ENCODE measurements at regions not wholly inside any gene's neighbourhood (a gene's known extent, or its start where the extent isn't known, plus 50 kb on each side); places are given as distances from the start of the nearest gene placed in this dataset.
"Not testable (repeated sequence)": the region's sequence is repeated elsewhere in the genome, so short reads cannot be mapped to it uniquely, and the experiment has no call there.

DNA sequence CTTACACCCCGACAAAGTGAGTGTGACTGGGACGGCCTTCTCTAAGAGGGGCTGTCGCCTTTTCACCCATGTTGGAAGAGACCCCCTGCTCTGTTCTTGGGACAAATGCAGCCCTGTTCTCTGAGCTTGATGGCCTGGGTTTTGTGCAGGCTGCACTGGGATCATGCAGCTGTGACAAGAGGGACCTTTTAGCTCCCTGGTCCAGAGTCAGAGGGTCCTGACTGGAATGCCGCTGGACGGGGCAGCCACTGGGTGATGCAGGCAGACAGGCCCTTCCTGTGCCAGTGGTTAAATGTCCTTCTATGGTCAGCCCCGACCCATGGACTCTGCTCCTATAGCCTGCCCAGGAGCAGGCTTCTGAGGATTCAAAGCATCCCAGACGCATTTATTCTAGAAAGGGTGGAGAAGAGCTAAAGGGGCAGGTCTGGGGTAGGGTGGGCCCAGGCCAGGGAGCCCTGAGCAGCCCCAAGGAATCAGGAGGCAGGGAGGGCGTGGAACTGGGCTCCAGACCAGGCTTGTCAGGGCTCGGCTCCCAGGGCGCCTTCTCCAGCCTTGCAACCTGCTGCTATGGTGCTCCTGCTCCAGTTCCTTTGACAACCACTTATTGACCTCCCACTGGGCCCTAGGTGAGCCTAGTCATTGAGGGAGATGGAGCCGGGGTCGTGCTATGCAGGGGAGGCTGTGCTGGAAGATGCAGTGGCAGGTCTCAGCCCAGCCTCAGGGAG, 277.9 kb upstream of the HS6ST1 start:
- FAIRE-seq: no peak
- DNase-seq (ENCODE audit: insufficient read length, low spot score): no peak
- no peak for TF ChIP-seq TAF1 (IDR thresholded peaks at IDR 0.05; ENCODE audit: low read depth, low read length)
- TF ChIP-seq POU2F2 (IDR thresholded peaks at IDR 0.05; ENCODE audit: low read depth, low read length): no peak
- TF ChIP-seq SPI1 (IDR thresholded peaks at IDR 0.05; ENCODE audit: low read depth, low read length): no peak
- no peak for TF ChIP-seq POLR2A (IDR thresholded peaks at IDR 0.05; ENCODE audit: low read depth, low read length)
- no peak for TF ChIP-seq POLR2AphosphoS5 (IDR thresholded peaks at IDR 0.05; ENCODE audit: low read depth, low read length)
- TF ChIP-seq PAX5 (IDR thresholded peaks at IDR 0.05; ENCODE audit: insufficient read depth, low read length, severe bottlenecking): no peak

DNA sequence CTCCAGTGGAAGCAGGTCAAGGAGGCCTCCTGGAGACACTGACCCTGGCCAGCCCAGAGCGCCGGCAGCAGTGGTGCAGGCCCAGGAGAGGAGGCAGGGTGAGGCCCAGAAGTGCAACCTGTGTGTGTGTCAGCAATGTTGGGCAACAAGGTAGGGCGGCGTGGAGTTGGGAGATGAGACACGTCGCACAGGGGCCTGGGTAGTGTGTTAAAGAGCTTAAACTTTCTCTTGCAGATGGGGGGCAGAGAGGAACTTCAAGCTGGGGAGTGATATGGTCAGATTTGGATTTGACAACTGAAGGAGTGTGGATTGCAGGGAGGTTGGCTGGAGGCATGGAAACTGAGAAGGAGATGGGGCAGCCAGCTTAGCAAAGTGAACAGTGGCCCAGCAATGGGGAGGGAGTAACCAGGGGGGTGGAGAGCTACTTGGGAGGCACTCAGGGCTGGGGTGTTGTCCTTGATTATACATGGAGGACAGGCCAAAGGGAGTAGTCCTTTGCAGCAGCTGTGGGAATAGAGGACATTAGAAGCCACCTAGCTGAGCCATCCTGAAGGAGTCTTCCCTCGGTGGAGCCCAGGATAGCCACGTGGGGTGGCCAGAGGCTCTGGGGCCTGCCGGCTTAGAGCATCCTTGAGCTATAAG, 278.6 kb upstream of the HS6ST1 start:
- FAIRE-seq (no peak), DNase-seq (ENCODE audit: insufficient read length, low spot score) (no peak)
- TF ChIP-seq SPI1 (IDR thresholded peaks at IDR 0.05; ENCODE audit: low read depth, low read length) (no peak), POLR2AphosphoS5 (IDR thresholded peaks at IDR 0.05; ENCODE audit: low read depth, low read length) (no peak), POLR2A (IDR thresholded peaks at IDR 0.05; ENCODE audit: low read depth, low read length) (no peak), TAF1 (IDR thresholded peaks at IDR 0.05; ENCODE audit: low read depth, low read length) (no peak), POU2F2 (IDR thresholded peaks at IDR 0.05; ENCODE audit: low read depth, low read length) (no peak), PAX5 (IDR thresholded peaks at IDR 0.05; ENCODE audit: insufficient read depth, low read length, severe bottlenecking) (no peak)

DNA sequence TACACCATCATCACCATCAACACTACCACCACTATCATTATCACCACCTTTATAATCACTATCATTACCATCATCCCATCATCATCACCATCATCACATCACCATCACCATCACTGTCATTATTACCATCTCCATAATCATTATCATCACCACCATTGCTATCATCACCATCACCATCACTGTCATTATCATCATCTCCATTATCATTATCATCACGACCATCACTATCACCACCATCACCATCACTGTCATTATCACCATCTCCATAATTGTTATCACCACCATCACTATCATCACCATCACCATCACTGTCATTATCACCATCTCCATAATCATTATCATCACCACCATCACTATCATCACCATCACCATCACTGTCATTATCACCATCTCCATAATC, 279.6 kb upstream of the HS6ST1 start:
- not testable (repeated sequence) for FAIRE-seq; DNase-seq (ENCODE audit: insufficient read length, low spot score)

DNA sequence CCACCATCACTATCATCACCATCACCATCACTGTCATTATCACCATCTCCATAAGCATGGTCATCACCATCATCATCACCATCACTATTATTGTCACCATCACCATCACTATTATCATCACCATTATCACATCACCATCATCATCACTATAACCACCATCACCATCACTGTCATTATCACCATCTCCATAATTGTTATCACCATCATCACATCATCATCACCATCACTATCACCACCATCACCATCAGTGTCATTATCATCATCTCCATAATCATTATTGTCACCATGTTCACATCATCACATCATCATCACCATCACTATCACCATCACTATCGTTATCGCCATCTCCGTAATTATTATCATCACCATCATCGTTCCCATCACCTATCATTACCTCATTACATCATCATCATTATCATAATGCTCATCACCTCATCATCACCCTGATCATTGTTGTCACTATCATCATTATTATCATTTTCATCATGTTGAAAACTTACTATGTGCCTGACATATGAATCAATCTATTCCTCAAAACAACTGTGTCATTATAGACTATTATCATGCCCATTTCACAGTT, 280.3 kb upstream of the HS6ST1 start:
- TF ChIP-seq SPI1 (IDR thresholded peaks at IDR 0.05; ENCODE audit: low read depth, low read length): no peak
- no peak for TF ChIP-seq POU2F2 (IDR thresholded peaks at IDR 0.05; ENCODE audit: low read depth, low read length)
- TF ChIP-seq PAX5 (IDR thresholded peaks at IDR 0.05; ENCODE audit: insufficient read depth, low read length, severe bottlenecking): no peak
- no peak for TF ChIP-seq TAF1 (IDR thresholded peaks at IDR 0.05; ENCODE audit: low read depth, low read length)
- FAIRE-seq (no peak), DNase-seq (ENCODE audit: insufficient read length, low spot score) (no peak)

GRCh38 chr2:128599700-128600099, 281.0 kb upstream of the HS6ST1 start:
- TF ChIP-seq SPI1 (IDR thresholded peaks at IDR 0.05; ENCODE audit: low read depth, low read length) (no peak), PAX5 (IDR thresholded peaks at IDR 0.05; ENCODE audit: insufficient read depth, low read length, severe bottlenecking) (no peak), POU2F2 (IDR thresholded peaks at IDR 0.05; ENCODE audit: low read depth, low read length) (no peak), POLR2A (IDR thresholded peaks at IDR 0.05; ENCODE audit: low read depth, low read length) (no peak), POLR2AphosphoS5 (IDR thresholded peaks at IDR 0.05; ENCODE audit: low read depth, low read length) (no peak), TAF1 (IDR thresholded peaks at IDR 0.05; ENCODE audit: low read depth, low read length) (no peak)
- DNase-seq (ENCODE audit: insufficient read length, low spot score) (no peak), FAIRE-seq (no peak)

- DNase-seq (ENCODE audit: insufficient read length, low spot score) (no peak), FAIRE-seq (no peak)
- TF ChIP-seq PAX5 (IDR thresholded peaks at IDR 0.05; ENCODE audit: insufficient read depth, low read length, severe bottlenecking) (no peak), TAF1 (IDR thresholded peaks at IDR 0.05; ENCODE audit: low read depth, low read length) (no peak), SPI1 (IDR thresholded peaks at IDR 0.05; ENCODE audit: low read depth, low read length) (no peak), POLR2A (IDR thresholded peaks at IDR 0.05; ENCODE audit: low read depth, low read length) (no peak), POU2F2 (IDR thresholded peaks at IDR 0.05; ENCODE audit: low read depth, low read length) (no peak), POLR2AphosphoS5 (IDR thresholded peaks at IDR 0.05; ENCODE audit: low read depth, low read length) (no peak)
These were observed 282.1 kb upstream of the HS6ST1 start for GRCh38 chr2:128600581-128601297.

DNA sequence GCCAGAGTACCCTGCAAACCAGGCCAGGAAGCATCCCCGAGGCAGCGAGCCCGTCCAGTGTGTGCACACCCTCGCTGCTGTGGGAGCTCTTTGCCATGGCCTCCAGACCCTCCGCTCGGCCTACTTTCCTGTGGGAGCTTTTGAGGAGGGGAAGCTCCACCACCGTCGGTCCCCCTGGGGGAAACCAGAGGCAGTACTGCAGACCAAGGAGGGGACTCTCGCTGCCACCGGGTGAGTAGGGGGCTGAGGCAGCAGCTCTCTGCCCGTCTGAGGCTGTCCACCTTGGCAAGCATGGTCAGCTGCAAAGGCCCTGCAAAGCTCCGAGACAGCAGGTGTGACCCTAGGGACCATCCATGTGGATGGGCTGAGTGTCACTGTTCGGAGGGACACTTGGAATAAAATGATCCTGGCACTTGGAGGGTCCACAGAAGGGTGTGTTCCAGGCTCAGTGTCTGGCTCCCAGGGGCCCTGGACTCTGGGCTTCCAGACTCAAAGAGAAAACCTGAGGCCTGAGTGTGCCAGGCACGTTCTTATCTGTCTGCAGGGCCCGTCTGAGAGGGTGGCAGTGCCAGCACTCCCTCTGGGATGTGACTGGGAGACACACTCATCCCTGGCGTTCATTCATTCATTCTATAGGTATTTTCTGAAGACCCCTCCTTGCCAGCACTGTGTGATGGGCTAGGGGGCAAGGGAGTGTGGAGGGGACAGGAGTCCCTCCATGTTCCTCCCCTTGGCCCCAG, 282.8 kb upstream of the HS6ST1 start:
- TF ChIP-seq POU2F2 (IDR thresholded peaks at IDR 0.05; ENCODE audit: low read depth, low read length) (no peak), SPI1 (IDR thresholded peaks at IDR 0.05; ENCODE audit: low read depth, low read length) (no peak), TAF1 (IDR thresholded peaks at IDR 0.05; ENCODE audit: low read depth, low read length) (no peak), POLR2AphosphoS5 (IDR thresholded peaks at IDR 0.05; ENCODE audit: low read depth, low read length) (no peak), PAX5 (IDR thresholded peaks at IDR 0.05; ENCODE audit: insufficient read depth, low read length, severe bottlenecking) (no peak), POLR2A (IDR thresholded peaks at IDR 0.05; ENCODE audit: low read depth, low read length) (no peak)
- no peak for FAIRE-seq
- DNase-seq (ENCODE audit: insufficient read length, low spot score): no peak

- DNase-seq (ENCODE audit: insufficient read length, low spot score): no peak
- no peak for FAIRE-seq
- TF ChIP-seq PAX5 (IDR thresholded peaks at IDR 0.05; ENCODE audit: insufficient read depth, low read length, severe bottlenecking) (no peak), POLR2AphosphoS5 (IDR thresholded peaks at IDR 0.05; ENCODE audit: low read depth, low read length) (no peak), SPI1 (IDR thresholded peaks at IDR 0.05; ENCODE audit: low read depth, low read length) (no peak), POLR2A (IDR thresholded peaks at IDR 0.05; ENCODE audit: low read depth, low read length) (no peak), TAF1 (IDR thresholded peaks at IDR 0.05; ENCODE audit: low read depth, low read length) (no peak), POU2F2 (IDR thresholded peaks at IDR 0.05; ENCODE audit: low read depth, low read length) (no peak)
These were observed 283.5 kb upstream of the HS6ST1 start for GRCh38 chr2:128602038-128602698.
